ENCODE measurements at regions not wholly inside any gene's neighbourhood (a gene's known extent, or its start where the extent isn't known, plus 50 kb on each side); places are given as distances from the start of the nearest gene placed in this dataset.
"Not testable (repeated sequence)": the region's sequence is repeated elsewhere in the genome, so short reads cannot be mapped to it uniquely, and the experiment has no call there.

GRCh38 chr9:62833323-62834200, 1643.7 kb downstream of the SPATA31A7 start:
- intact Hi-C loops (cut with DNase I) = not testable (repeated sequence)
- DNase-seq = peak in 3 of 10 donors; percentile 67 to 76 (median 73)

- intact Hi-C loops (cut with DNase I) = not testable (repeated sequence)
- peak in 8 of 10 donors; percentile 33 to 90 (median 42) for DNase-seq
These were observed 1647.5 kb downstream of the SPATA31A7 start for GRCh38 chr9:62837254-62837911.

GRCh38 chr9:62838024-62838718, 1648.3 kb downstream of the SPATA31A7 start:
- DNase-seq = peak; percentile 90 to 100 (median 98)
- intact Hi-C loops (cut with DNase I) = not testable (repeated sequence)

GRCh38 chr9:62839168-62839567, 1649.3 kb downstream of the SPATA31A7 start:
- intact Hi-C loops (cut with DNase I) = not testable (repeated sequence)
- DNase-seq = peak in 1 of 10 donors; percentile 37

GRCh38 chr9:62843145-62843544, 1653.3 kb downstream of the SPATA31A7 start:
- peak in 3 of 10 donors; percentile 35 to 79 (median 77) for DNase-seq

GRCh38 chr9:62843706-62844290, 1654.0 kb downstream of the SPATA31A7 start:
- peak in 3 of 10 donors; percentile 46 to 74 (median 60) for DNase-seq
- intact Hi-C loops (cut with DNase I) = not testable (repeated sequence)

More at GRCh38 chr9:62843145-62843544, 1653.3 kb downstream of the SPATA31A7 start:
- intact Hi-C loops (cut with DNase I) = not testable (repeated sequence)

- DNase-seq = peak in 3 of 10 donors; percentile 70 to 84 (median 83)
- intact Hi-C loops (cut with DNase I) = not testable (repeated sequence)
These were observed 1654.9 kb downstream of the SPATA31A7 start for GRCh38 chr9:62844681-62845185.

- DNase-seq = peak in 1 of 10 donors; percentile 49
- intact Hi-C loops (cut with DNase I) = not testable (repeated sequence)
These were observed 1658.4 kb downstream of the SPATA31A7 start for GRCh38 chr9:62848258-62848657.

- intact Hi-C loops (cut with DNase I) = not testable (repeated sequence)
- peak in 3 of 10 donors; percentile 64 to 78 (median 67) for DNase-seq
These were observed 1660.2 kb downstream of the SPATA31A7 start for GRCh38 chr9:62849991-62850390.

- intact Hi-C loops (cut with DNase I) = not testable (repeated sequence)
- peak in 1 of 10 donors; percentile 56 for DNase-seq
These were observed 1667.4 kb downstream of the SPATA31A7 start for GRCh38 chr9:62857280-62857679.

- DNase-seq; intact Hi-C loops (cut with DNase I): not testable (repeated sequence)
These were observed 1668.4 kb downstream of the SPATA31A7 start for GRCh38 chr9:62858240-62858639.

- intact Hi-C loops (cut with DNase I) = not testable (repeated sequence)
- peak in 1 of 10 donors; percentile 81 for DNase-seq
These were observed 1671.4 kb downstream of the SPATA31A7 start for GRCh38 chr9:62860939-62861860.

- DNase-seq; intact Hi-C loops (cut with DNase I): not testable (repeated sequence)
These were observed 1672.3 kb downstream of the SPATA31A7 start for GRCh38 chr9:62862180-62862579.

GRCh38 chr9:62863319-62863718, 1673.5 kb downstream of the SPATA31A7 start:
- intact Hi-C loops (cut with DNase I) = not testable (repeated sequence)
- DNase-seq = peak in 8 of 10 donors; percentile 30 to 92 (median 54)

GRCh38 chr9:62863867-62864266, 1674.0 kb downstream of the SPATA31A7 start:
- peak in 3 of 10 donors; percentile 76 to 87 (median 84) for DNase-seq
- intact Hi-C loops (cut with DNase I) = not testable (repeated sequence)

- peak; percentile 62 to 97 (median 74) for DNase-seq
- intact Hi-C loops (cut with DNase I) = not testable (repeated sequence)
These were observed 1674.9 kb downstream of the SPATA31A7 start for GRCh38 chr9:62864481-62865469.

- intact Hi-C loops (cut with DNase I) = not testable (repeated sequence)
- DNase-seq = peak in 1 of 10 donors; percentile 49
These were observed 1679.2 kb downstream of the SPATA31A7 start for GRCh38 chr9:62869061-62869460.
